DND-41 (cell line): ENCODE measurements at regions not wholly inside any gene's neighbourhood (a gene's known extent, or its start where the extent isn't known, plus 50 kb on each side); places are given as distances from the start of the nearest gene placed in this dataset.

Experiments
- ATAC-seq: fragments of 200-7000 bp; cut with Tn5 transposase; 3 replicates; pipeline ENCODE4 v1.9.1; 2021; ENCODE audit warnings: low read depth; ENCODE audit not compliant: insufficient read depth
- DNase-seq: peaks from one replicate; pipeline ENCODE4 v3.0.0-alpha.2; 2020
- H2AFZ ChIP-seq: 2 replicates; pipeline ENCODE4 v1.6.0; 2012; ENCODE audit warnings: low read depth, low read length
- H3K27ac ChIP-seq: 2 replicates; pipeline ENCODE4 v1.5.1; 2012; ENCODE audit warnings: low read length, inconsistent platforms
- H3K27me3 ChIP-seq: fragments of 200-600 bp; sonication (generic); 2 replicates; pipeline ENCODE4 v1.6.0; 2012; ENCODE audit warnings: low read length, mild to moderate bottlenecking, inconsistent platforms; ENCODE audit not compliant: insufficient read depth, poor library complexity
- H3K36me3 ChIP-seq: 2 replicates; pipeline ENCODE4 v1.5.1; 2012; ENCODE audit warnings: low read length, inconsistent platforms; ENCODE audit not compliant: insufficient read depth
- H3K4me1 ChIP-seq: 2 replicates; pipeline ENCODE4 v1.5.1; 2012; ENCODE audit warnings: mild to moderate bottlenecking, low read length; ENCODE audit not compliant: insufficient read depth
- H3K4me2 ChIP-seq: 2 replicates; pipeline ENCODE4 v1.6.0; 2012; ENCODE audit warnings: mild to moderate bottlenecking, moderate library complexity, low read length, inconsistent platforms; ENCODE audit not compliant: insufficient read depth
- H3K4me3 ChIP-seq, 2 experiments: fragments of 200-600 bp in 1 of 2; shearing (Covaris generic) in 1 of 2; 2 replicates each; pipeline ENCODE4 v1.5.1; 2012 to 2016; ENCODE audit warnings: inconsistent platforms in 2 of 2, low read length in 2 of 2, mild to moderate bottlenecking in 2 of 2, low read depth in 1 of 2, moderate library complexity in 1 of 2
- H3K79me2 ChIP-seq: 2 replicates; pipeline ENCODE4 v1.6.0; 2012; ENCODE audit warnings: low read length, inconsistent platforms; ENCODE audit not compliant: insufficient read depth
- H3K9ac ChIP-seq: 2 replicates; pipeline ENCODE4 v1.6.0; 2012; ENCODE audit warnings: low read depth, mild to moderate bottlenecking, inconsistent platforms, low read length, moderate library complexity
- H3K9me3 ChIP-seq: 2 replicates; pipeline ENCODE4 v1.5.1; 2012; ENCODE audit warnings: low read length, moderate library complexity, mild to moderate bottlenecking, inconsistent platforms; ENCODE audit not compliant: insufficient read depth, severe bottlenecking
- H4K20me1 ChIP-seq: 2 replicates; pipeline ENCODE4 v1.6.0; 2012; ENCODE audit warnings: low read length; ENCODE audit not compliant: insufficient read depth
- CTCF ChIP-seq: IDR thresholded peaks from 2 replicates; pipeline ENCODE4 v1.5.1; 2012; ENCODE audit warnings: borderline replicate concordance, low read length, moderate library complexity, mild to moderate bottlenecking; ENCODE audit not compliant: poor library complexity, severe bottlenecking; ENCODE audit errors: extremely low read depth
- EZH2 ChIP-seq: IDR thresholded peaks from 3 replicates; pipeline ENCODE4 v1.6.1; 2012; ENCODE audit warnings: borderline replicate concordance, low read depth, mild to moderate bottlenecking, moderate library complexity, low read length, inconsistent platforms; ENCODE audit not compliant: severe bottlenecking

- Histone ChIP-seq H3K36me3 (no peaks in the 10 kb centered on the region), H4K20me1 (no peaks in the 10 kb centered on the region), H3K4me2 (no peak overlapping the region), H3K9ac (no peak overlapping the region), H3K4me3 (no peak overlapping the region), H3K27me3 (peaks cover 14% of the 10 kb centered on the region), H2AFZ (no peak overlapping the region), H3K27ac (no peak overlapping the region), H3K79me2 (no peaks in the 10 kb centered on the region), H3K9me3 (no peaks in the 10 kb centered on the region), H3K4me1 (no peaks in the 10 kb centered on the region)
- TF ChIP-seq EZH2 (no peak), CTCF (no peak)
- DNase-seq (no peak), ATAC-seq (no peak)
Observed at GRCh38 chr14:30450631-30451545, 108.1 kb upstream of the G2E3 start.

- Histone ChIP-seq H2AFZ (no peak overlapping the region), H3K9me3 (no peaks in the 10 kb centered on the region), H3K4me2 (no peak overlapping the region), H3K36me3 (no peaks in the 10 kb centered on the region), H3K4me1 (no peaks in the 10 kb centered on the region), H3K9ac (no peak overlapping the region), H3K27ac (no peak overlapping the region), H3K4me3 (no peak overlapping the region), H3K27me3 (no peaks in the 10 kb centered on the region), H4K20me1 (no peaks in the 10 kb centered on the region), H3K79me2 (no peaks in the 10 kb centered on the region)
- no peak for ATAC-seq
- no peak for DNase-seq
- TF ChIP-seq EZH2: no peak
- TF ChIP-seq CTCF: no peak
Observed at GRCh38 chr14:30456296-30456695, 102.7 kb upstream of the G2E3 start.

- ATAC-seq: no peak
- no peak overlapping the region for H3K9ac ChIP-seq
- H3K27ac ChIP-seq: no peak overlapping the region
- no peaks in the 10 kb centered on the region for H3K79me2 ChIP-seq
- H4K20me1 ChIP-seq: no peaks in the 10 kb centered on the region
- no peaks in the 10 kb centered on the region for H3K4me1 ChIP-seq
- no peak for DNase-seq
- no peak for TF ChIP-seq CTCF
- TF ChIP-seq EZH2: no peak
- no peak overlapping the region for H3K4me3 ChIP-seq
- no peak overlapping the region for H2AFZ ChIP-seq
- no peaks in the 10 kb centered on the region for H3K27me3 ChIP-seq
- H3K36me3 ChIP-seq: no peaks in the 10 kb centered on the region
- no peak overlapping the region for H3K4me2 ChIP-seq
- no peaks in the 10 kb centered on the region for H3K9me3 ChIP-seq
Observed at GRCh38 chr14:30462358-30462757, 96.6 kb upstream of the G2E3 start.
